GM12865 (cell line): ENCODE measurements at regions not wholly inside any gene's neighbourhood (a gene's known extent, or its start where the extent isn't known, plus 50 kb on each side); places are given as distances from the start of the nearest gene placed in this dataset.
"Not testable (repeated sequence)": the region's sequence is repeated elsewhere in the genome, so short reads cannot be mapped to it uniquely, and the experiment has no call there.

Experiments
- DNase-seq: peaks from one replicate; pipeline ENCODE4 v3.0.0; 2010; ENCODE audit warnings: low read depth
- H3K4me3 ChIP-seq: 2 replicates; pipeline ENCODE4 v1.5.1; 2011; ENCODE audit warnings: mild to moderate bottlenecking, low read depth, low read length, control low read depth
- CTCF ChIP-seq: IDR thresholded peaks from 2 replicates; pipeline ENCODE4 v1.5.1; 2011; ENCODE audit warnings: low read length, control low read depth, low read depth, inconsistent platforms; ENCODE audit not compliant: insufficient read depth; ENCODE audit errors: missing control alignments

GRCh38 chr3:139180489-139180888 is 135.8 kb upstream of the PRR23C start:
- DNase-seq, result no peak
- TF ChIP-seq CTCF, result no peak
- no peak overlapping the region for H3K4me3 ChIP-seq

- DNase-seq, result no peak
- no peak for TF ChIP-seq CTCF
- H3K4me3 ChIP-seq, result no peak overlapping the region
Observed at GRCh38 chr3:139182143-139182542, 137.5 kb upstream of the PRR23C start.

- no peak for TF ChIP-seq CTCF
- H3K4me3 ChIP-seq, result no peak overlapping the region
- DNase-seq, result no peak
Observed at GRCh38 chr3:139182598-139182997, 137.9 kb upstream of the PRR23C start.

DNA sequence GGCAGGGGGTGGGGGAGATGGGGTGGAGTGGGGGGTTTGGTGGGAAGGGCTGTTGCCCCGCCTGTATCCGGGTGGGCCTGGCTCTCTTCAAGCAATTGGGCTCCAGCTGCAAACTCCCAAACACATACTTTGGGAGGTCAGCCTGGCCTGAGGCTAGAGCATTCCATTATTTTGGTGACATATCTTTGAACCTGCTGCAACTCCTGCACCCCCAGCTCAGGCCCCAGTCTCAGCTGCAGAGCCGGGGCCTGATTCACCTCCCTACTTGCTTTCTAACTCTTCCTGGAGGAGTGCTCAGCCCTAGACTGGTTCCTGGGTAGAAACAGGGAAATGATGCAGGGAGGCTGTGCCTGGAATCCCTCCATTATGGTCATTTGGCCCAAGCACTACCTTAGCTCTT is 140.8 kb upstream of the PRR23C start:
- no peak for TF ChIP-seq CTCF
- no peak overlapping the region for H3K4me3 ChIP-seq
- no peak for DNase-seq

DNA sequence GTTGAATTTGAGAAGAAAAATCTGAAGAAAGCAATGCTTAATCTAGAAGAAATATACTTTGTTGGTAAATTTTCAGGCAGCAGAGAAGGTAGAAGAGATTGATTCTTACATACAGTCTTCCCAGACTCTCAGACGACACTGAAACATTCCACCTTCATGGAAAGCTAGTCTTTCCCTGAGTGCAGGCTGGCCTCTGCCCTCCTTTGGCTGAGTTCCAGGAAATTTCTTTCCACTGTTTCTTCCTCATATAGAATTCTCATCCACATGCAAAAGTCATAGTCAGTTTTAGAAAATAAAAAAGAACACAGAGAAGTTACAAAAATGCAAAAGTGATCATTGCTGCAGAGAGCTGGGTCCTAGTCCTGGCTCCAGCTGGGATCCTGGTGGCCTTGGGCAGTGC is 142.5 kb upstream of the PRR23C start:
- no peak overlapping the region for H3K4me3 ChIP-seq
- no peak for DNase-seq
- TF ChIP-seq CTCF, result no peak

DNA sequence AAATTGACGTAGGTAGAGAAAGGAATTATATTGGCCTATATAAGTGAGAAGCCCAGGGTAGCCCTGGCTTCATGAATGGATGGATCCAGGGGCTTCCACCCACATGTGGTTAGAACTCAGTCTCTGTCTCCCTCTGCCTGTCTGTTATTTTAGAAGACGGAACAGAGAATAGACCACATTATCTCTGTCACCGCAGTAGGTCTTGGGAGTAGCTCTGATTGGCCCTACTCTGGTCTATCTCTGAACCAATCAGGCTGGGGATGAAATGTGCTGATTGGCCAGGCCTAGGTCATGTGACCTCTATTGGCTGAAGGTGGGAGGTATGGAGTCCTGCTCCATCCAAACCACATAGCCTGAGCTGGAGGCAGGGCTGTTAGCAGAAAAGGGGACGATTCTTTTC is 143.0 kb upstream of the PRR23C start:
- no peak for DNase-seq
- H3K4me3 ChIP-seq, result no peak overlapping the region
- no peak for TF ChIP-seq CTCF

- no peak overlapping the region for H3K4me3 ChIP-seq
- DNase-seq, result no peak
- no peak for TF ChIP-seq CTCF
Observed at GRCh38 chr3:139189943-139190342, 145.3 kb upstream of the PRR23C start.

GRCh38 chr3:139194421-139194820 is 149.4 kb upstream of the MRPS22 start:
- H3K4me3 ChIP-seq, DNase-seq: not testable (repeated sequence)

DNA sequence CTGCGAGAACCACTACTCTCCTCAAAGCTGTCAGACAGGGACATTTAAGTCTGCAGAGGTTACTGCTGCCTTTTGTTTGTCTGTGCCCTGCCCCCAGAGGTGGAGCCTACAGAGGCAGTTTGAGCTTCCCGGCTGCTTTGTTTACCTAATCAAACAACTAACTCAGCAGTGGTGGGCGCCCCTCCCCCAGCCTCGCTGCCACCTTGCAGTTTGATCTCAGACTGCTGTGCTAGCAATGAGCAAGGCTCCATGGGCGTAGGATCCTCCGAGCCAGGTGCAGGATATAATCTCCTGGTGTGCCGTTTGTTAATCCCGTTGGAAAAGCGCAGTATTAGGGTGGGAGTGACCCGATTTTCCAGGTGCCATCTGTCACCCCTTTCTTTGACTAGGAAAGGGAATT is 147.7 kb upstream of the MRPS22 start:
- DNase-seq, H3K4me3 ChIP-seq: not testable (repeated sequence)
